A549 (cell line): ENCODE measurements at regions not wholly inside any gene's neighbourhood (a gene's known extent, or its start where the extent isn't known, plus 50 kb on each side); places are given as distances from the start of the nearest gene placed in this dataset.

Source experiments
- EP300 ChIP-seq, 2 experiments: fragments of >200 bp; sonication (Bioruptor Twin); formaldehyde crosslinking; IDR thresholded peaks; 2 replicates in 1 of 2; 3 replicates in 1 of 2; pipeline ENCODE4 v1.6.1; 2016 to 2017
- JUN ChIP-seq, 2 experiments: fragments of >200 bp; sonication (Bioruptor Twin); formaldehyde crosslinking; IDR thresholded peaks; 2 replicates in 1 of 2; 3 replicates in 1 of 2; pipeline ENCODE4 v1.6.1; 2016 to 2017
- TP53 ChIP-seq: fragments of 250-450 bp; sonication (Bioruptor Pico); IDR thresholded peaks from 2 replicates; pipeline ENCODE4 v1.5.0; 2021; ENCODE audit warnings: mild to moderate bottlenecking, moderate library complexity
- ZC3H11A ChIP-seq: fragments of 450-650 bp; IDR thresholded peaks from 2 replicates; pipeline ENCODE4 v1.6.1; 2014; ENCODE audit warnings: antibody characterized with exemption, mild to moderate bottlenecking
- TF ChIP-seq, protein P1 (sequence below): fragments of >200 bp; sonication (Bioruptor Twin); formaldehyde crosslinking; IDR thresholded peaks from 3 replicates; pipeline ENCODE4 v1.5.1; 2016
- TF ChIP-seq, protein P2 (sequence below): fragments of 150-350 bp; IDR thresholded peaks from 2 replicates; pipeline ENCODE4 v1.6.1; 2014; ENCODE audit warnings: low read depth, mild to moderate bottlenecking, low read length

DNA sequence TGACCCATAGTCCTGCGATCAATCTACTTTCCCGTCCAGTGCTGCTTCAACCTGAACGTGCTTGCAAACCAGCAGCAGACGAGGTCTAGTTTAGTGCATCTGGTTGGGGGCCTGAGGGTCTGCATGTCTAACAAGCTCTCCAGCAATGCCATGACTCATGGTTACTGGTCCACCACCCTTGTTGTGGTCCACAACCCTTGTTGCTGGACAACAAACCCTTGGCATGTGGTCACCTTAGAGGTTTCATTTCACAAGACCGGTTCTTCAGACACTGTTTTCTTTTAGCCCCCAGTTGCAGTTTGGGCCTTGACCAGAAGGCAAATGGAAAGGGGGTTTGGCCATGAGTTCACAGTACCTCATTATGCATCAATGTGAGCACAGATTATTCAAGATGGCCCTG lies 424.8 kb downstream of the QKI start:
- TF ChIP-seq TP53 (no peak), ZC3H11A (no peak), EP300 (IDR thresholded peaks at IDR 0.05) (no peak), JUN (IDR thresholded peaks at IDR 0.05) (no peak)
- TF ChIP-seq, protein P1, sequence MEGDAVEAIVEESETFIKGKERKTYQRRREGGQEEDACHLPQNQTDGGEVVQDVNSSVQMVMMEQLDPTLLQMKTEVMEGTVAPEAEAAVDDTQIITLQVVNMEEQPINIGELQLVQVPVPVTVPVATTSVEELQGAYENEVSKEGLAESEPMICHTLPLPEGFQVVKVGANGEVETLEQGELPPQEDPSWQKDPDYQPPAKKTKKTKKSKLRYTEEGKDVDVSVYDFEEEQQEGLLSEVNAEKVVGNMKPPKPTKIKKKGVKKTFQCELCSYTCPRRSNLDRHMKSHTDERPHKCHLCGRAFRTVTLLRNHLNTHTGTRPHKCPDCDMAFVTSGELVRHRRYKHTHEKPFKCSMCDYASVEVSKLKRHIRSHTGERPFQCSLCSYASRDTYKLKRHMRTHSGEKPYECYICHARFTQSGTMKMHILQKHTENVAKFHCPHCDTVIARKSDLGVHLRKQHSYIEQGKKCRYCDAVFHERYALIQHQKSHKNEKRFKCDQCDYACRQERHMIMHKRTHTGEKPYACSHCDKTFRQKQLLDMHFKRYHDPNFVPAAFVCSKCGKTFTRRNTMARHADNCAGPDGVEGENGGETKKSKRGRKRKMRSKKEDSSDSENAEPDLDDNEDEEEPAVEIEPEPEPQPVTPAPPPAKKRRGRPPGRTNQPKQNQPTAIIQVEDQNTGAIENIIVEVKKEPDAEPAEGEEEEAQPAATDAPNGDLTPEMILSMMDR = no peak
- TF ChIP-seq, protein P2, sequence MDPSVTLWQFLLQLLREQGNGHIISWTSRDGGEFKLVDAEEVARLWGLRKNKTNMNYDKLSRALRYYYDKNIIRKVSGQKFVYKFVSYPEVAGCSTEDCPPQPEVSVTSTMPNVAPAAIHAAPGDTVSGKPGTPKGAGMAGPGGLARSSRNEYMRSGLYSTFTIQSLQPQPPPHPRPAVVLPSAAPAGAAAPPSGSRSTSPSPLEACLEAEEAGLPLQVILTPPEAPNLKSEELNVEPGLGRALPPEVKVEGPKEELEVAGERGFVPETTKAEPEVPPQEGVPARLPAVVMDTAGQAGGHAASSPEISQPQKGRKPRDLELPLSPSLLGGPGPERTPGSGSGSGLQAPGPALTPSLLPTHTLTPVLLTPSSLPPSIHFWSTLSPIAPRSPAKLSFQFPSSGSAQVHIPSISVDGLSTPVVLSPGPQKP = no peak
